ENCODE measurements at regions not wholly inside any gene's neighbourhood (a gene's known extent, or its start where the extent isn't known, plus 50 kb on each side); places are given as distances from the start of the nearest gene placed in this dataset.

DNA sequence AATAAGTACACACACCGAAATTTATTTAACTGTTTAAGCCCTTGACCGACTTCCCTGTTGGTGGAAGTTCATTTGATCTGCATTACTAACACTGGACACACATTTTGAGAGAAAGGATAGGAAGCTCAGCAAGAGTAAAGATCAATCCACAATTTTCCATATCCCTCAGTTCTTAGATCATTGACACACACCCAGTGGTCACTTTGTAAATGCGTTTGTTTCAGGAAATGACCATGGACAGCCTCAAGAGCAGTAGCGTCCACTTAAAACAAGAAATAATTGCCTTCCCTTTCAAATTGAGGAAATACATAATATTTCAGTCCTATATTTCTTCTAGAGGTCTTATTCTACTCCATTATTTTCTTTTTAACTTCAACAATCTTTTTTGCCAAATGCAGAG is 511.5 kb upstream of the PTBP2 start:
- TF ChIP-seq CTCF (conservative IDR thresholded peaks at IDR 0.05; ENCODE audit: low read length) (no peak), EZH2phosphoT487 (IDR thresholded peaks at IDR 0.05; ENCODE audit: borderline replicate concordance) (no peak)
